ENCODE measurements at regions not wholly inside any gene's neighbourhood (a gene's known extent, or its start where the extent isn't known, plus 50 kb on each side); places are given as distances from the start of the nearest gene placed in this dataset.

DNA sequence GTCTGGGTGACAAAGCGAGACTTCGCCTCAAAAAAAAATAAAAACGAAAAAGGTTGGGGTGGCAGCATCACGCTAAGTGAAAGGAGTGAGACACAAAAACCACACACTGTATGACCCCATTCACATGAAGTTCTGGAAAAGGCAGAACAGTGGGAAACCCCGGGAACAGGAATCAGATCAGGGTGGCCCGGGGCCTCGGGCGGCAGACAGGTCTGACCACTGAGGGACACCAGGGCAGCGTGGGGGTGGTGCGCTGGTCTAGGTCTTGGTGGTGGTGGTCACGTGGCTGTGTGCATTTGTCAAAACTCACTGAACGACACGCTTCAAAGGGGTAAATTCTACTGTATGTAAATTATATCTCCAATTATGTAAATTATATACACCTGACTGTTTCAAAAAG is 79.7 kb upstream of the PRR20G start:
- Histone ChIP-seq H3K79me2 (ENCODE audit: control insufficient read depth, insufficient read depth, low read length) (no peaks in the 10 kb centered on the region), H3K36me3 (ENCODE audit: control insufficient read depth in 2 of 2, extremely low read depth in 1 of 2, insufficient read depth in 2 of 2, low read length in 2 of 2) (no peaks in the 10 kb centered on the region), H3K4me2 (ENCODE audit: insufficient read depth, low read length) (no peak overlapping the region), H3K27me3 (ENCODE audit: control insufficient read depth in 2 of 2, insufficient read depth in 2 of 2, low read length in 2 of 2) (peaks cover 3 to 5% of the 10 kb centered on the region in 2 experiments), H3K9me1 (replicated peaks; ENCODE audit: control insufficient read depth, extremely low read depth, insufficient read depth, low read length) (no peaks in the 10 kb centered on the region), H4K20me1 (replicated peaks; ENCODE audit: control insufficient read depth, extremely low read depth, insufficient read depth, low read length) (no peaks in the 10 kb centered on the region), H3K9me3 (replicated peaks; ENCODE audit: control insufficient read depth, insufficient read depth, low read length) (no peaks in the 10 kb centered on the region), H2AFZ (ENCODE audit: low read depth, low read length) (no peak overlapping the region), H3K4me1 (ENCODE audit: control insufficient read depth, extremely low read depth, insufficient read depth, low read length) (no peaks in the 10 kb centered on the region), H3K27ac (ENCODE audit: insufficient read depth, low read depth, low read length) (no peak overlapping the region), H3K9ac (replicated peaks; ENCODE audit: extremely low read depth, insufficient read depth, low read length) (no peak overlapping the region), H3K4me3 (replicated peaks in 1 of 3; ENCODE audit: insufficient read depth in 1 of 3, low read depth in 1 of 3, low read length in 3 of 3) (no peak overlapping the region)
- FAIRE-seq (no peak), DNase-seq (ENCODE audit: low read depth, low spot score) (no peak)
- dilution Hi-C loops (cut with MboI; ENCODE audit: extremely low pct_ligation_motif_present, low sequenced_read_pairs): no loop called here
- TF ChIP-seq MYC (IDR thresholded peaks at IDR 0.05; ENCODE audit: low read depth, low read length) (no peak), POLR2AphosphoS5 (IDR thresholded peaks at IDR 0.05; ENCODE audit: insufficient read depth, low read depth, low read length) (no peak)
- TF ChIP-seq, protein P1, sequence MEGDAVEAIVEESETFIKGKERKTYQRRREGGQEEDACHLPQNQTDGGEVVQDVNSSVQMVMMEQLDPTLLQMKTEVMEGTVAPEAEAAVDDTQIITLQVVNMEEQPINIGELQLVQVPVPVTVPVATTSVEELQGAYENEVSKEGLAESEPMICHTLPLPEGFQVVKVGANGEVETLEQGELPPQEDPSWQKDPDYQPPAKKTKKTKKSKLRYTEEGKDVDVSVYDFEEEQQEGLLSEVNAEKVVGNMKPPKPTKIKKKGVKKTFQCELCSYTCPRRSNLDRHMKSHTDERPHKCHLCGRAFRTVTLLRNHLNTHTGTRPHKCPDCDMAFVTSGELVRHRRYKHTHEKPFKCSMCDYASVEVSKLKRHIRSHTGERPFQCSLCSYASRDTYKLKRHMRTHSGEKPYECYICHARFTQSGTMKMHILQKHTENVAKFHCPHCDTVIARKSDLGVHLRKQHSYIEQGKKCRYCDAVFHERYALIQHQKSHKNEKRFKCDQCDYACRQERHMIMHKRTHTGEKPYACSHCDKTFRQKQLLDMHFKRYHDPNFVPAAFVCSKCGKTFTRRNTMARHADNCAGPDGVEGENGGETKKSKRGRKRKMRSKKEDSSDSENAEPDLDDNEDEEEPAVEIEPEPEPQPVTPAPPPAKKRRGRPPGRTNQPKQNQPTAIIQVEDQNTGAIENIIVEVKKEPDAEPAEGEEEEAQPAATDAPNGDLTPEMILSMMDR (IDR thresholded peaks at IDR 0.05; ENCODE audit: extremely low read depth in 1 of 2, insufficient read depth in 1 of 2, low read depth in 1 of 2, low read length in 2 of 2): no peak
- TF ChIP-seq, protein P2, sequence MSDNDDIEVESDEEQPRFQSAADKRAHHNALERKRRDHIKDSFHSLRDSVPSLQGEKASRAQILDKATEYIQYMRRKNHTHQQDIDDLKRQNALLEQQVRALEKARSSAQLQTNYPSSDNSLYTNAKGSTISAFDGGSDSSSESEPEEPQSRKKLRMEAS (IDR thresholded peaks at IDR 0.05; ENCODE audit: insufficient read depth, insufficient read length): no peak
- BruUV-seq (replicated peaks): no TSS peak
- POLR2A ChIA-PET: no interaction called here
- CTCF ChIA-PET: no interaction called here
- intact Hi-C loops (cut with micrococcal nuclease): no loop called here

DNA sequence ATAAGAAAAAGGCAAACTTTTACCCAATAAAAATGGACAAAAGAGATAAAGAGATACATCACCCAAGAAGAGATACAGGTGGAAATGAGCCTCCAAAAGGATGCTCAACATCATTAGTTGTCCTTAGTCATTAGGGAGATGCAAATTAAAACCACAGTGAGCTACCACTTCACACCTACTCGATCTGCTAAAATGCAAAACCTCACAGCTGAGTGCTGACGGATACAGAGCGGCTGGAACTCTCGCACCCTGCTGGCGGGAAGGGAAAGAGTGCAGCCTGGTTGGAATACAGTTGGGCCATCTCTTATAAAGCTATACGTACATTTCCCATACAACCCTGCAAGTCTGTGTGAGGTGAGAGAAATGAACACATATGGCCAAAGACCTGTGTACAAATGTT is 78.5 kb upstream of the PRR20G start:
- no peak for DNase-seq (ENCODE audit: low read depth, low spot score)
- Histone ChIP-seq H3K27me3 (ENCODE audit: control insufficient read depth in 2 of 2, insufficient read depth in 2 of 2, low read length in 2 of 2) (peaks cover 3 to 5% of the 10 kb centered on the region in 2 experiments), H3K36me3 (ENCODE audit: control insufficient read depth in 2 of 2, extremely low read depth in 1 of 2, insufficient read depth in 2 of 2, low read length in 2 of 2) (no peaks in the 10 kb centered on the region), H3K9me1 (replicated peaks; ENCODE audit: control insufficient read depth, extremely low read depth, insufficient read depth, low read length) (no peaks in the 10 kb centered on the region), H4K20me1 (replicated peaks; ENCODE audit: control insufficient read depth, extremely low read depth, insufficient read depth, low read length) (no peaks in the 10 kb centered on the region), H3K4me3 (replicated peaks in 1 of 3; ENCODE audit: insufficient read depth in 1 of 3, low read depth in 1 of 3, low read length in 3 of 3) (no peak overlapping the region), H3K27ac (ENCODE audit: insufficient read depth, low read depth, low read length) (no peak overlapping the region), H3K4me1 (ENCODE audit: control insufficient read depth, extremely low read depth, insufficient read depth, low read length) (no peaks in the 10 kb centered on the region), H2AFZ (ENCODE audit: low read depth, low read length) (no peak overlapping the region), H3K9me3 (replicated peaks; ENCODE audit: control insufficient read depth, insufficient read depth, low read length) (no peaks in the 10 kb centered on the region), H3K4me2 (ENCODE audit: insufficient read depth, low read length) (no peak overlapping the region), H3K9ac (replicated peaks; ENCODE audit: extremely low read depth, insufficient read depth, low read length) (no peak overlapping the region), H3K79me2 (ENCODE audit: control insufficient read depth, insufficient read depth, low read length) (no peaks in the 10 kb centered on the region)
- intact Hi-C loops (cut with micrococcal nuclease) (no loop called here), dilution Hi-C loops (cut with MboI; ENCODE audit: extremely low pct_ligation_motif_present, low sequenced_read_pairs) (no loop called here)
- no peak for FAIRE-seq
- TF ChIP-seq, protein P1 (IDR thresholded peaks at IDR 0.05; ENCODE audit: extremely low read depth in 1 of 2, insufficient read depth in 1 of 2, low read depth in 1 of 2, low read length in 2 of 2): no peak
- TF ChIP-seq JUN (IDR thresholded peaks at IDR 0.05; ENCODE audit: borderline replicate concordance, insufficient read depth, insufficient read length, low read depth) (no peak), POLR2A (IDR thresholded peaks at IDR 0.05; ENCODE audit: low read depth, low read length) (no peak)
- TF ChIP-seq, protein P2 (IDR thresholded peaks at IDR 0.05; ENCODE audit: insufficient read depth, insufficient read length): no peak
- CTCF ChIA-PET: interaction anchor here (0.6 to 2.0 kb wide), 3 partner anchors 8 to 89 kb away, joined by 3 to 8 read pairs (median 3); no protein-coding TSS in a partner anchor
- POLR2A ChIA-PET: no interaction called here
- BruUV-seq (replicated peaks): no TSS peak

Data from endothelial cell of umbilical vein (primary cell).